H1 (cell line): ENCODE measurements at regions not wholly inside any gene's neighbourhood (a gene's known extent, or its start where the extent isn't known, plus 50 kb on each side); places are given as distances from the start of the nearest gene placed in this dataset.

ENCODE experiments used
- CTCF ChIA-PET: fragments of 300-600 bp; sonication (Branson Sonifier 250); formaldehyde crosslinking; loops from one replicate; lab custom pipeline; 2021; ENCODE audit not compliant: partially characterized antibody; lab: Charles Lee
- POLR2A ChIA-PET: fragments of 300-600 bp; sonication (Branson Sonifier 250); formaldehyde crosslinking; loops from one replicate; lab custom pipeline; 2021; ENCODE audit warnings: inconsistent platforms; ENCODE audit not compliant: partially characterized antibody; lab: Charles Lee
- DNase-seq, 2 experiments: peaks; one replicate each; pipeline versions ENCODE4 v3.0.0 to v3.0.0-alpha.2; 2010 to 2022; ENCODE audit warnings: low spot score in 2 of 2, low read depth in 1 of 2, mixed read lengths in 1 of 2
- FAIRE-seq: peaks from 2 replicates; lab custom pipeline; 2011; peaks lifted over from hg19 to GRCh38; lab: Jason Lieb, UNC
- H2AFZ ChIP-seq: 2 replicates; pipeline ENCODE4 v1.8.1; 2012; ENCODE audit warnings: low read length, inconsistent platforms
- H2AK5ac ChIP-seq: 2 replicates; pipeline ENCODE4 v1.6.1; 2013; ENCODE audit warnings: low read depth, low read length
- H2BK120ac ChIP-seq: replicated peaks from 2 replicates; pipeline ENCODE3; 2013; ENCODE audit warnings: low read depth, low read length, inconsistent platforms
- H2BK12ac ChIP-seq: 2 replicates; pipeline ENCODE4 v1.6.1; 2013; ENCODE audit warnings: low read depth, low read length
- H2BK15ac ChIP-seq: 2 replicates; pipeline ENCODE4 v1.6.1; 2013; ENCODE audit warnings: low read length
- H2BK20ac ChIP-seq: 2 replicates; pipeline ENCODE4 v1.6.1; 2013; ENCODE audit warnings: low read length
- H2BK5ac ChIP-seq: 2 replicates; pipeline ENCODE4 v1.6.1; 2013; ENCODE audit warnings: low read depth, low read length
- H3K14ac ChIP-seq: 2 replicates; pipeline ENCODE4 v1.6.1; 2013; ENCODE audit warnings: inconsistent platforms; ENCODE audit not compliant: insufficient read length
- H3K18ac ChIP-seq: 2 replicates; pipeline ENCODE4 v1.6.1; 2013; ENCODE audit warnings: low read length; ENCODE audit errors: extremely low read depth
- H3K23ac ChIP-seq: 2 replicates; pipeline ENCODE4 v1.6.1; 2013; ENCODE audit warnings: inconsistent platforms; ENCODE audit not compliant: insufficient read length
- H3K23me2 ChIP-seq: 2 replicates; pipeline ENCODE4 v1.6.1; 2013; ENCODE audit warnings: low read depth, low read length
- H3K27ac ChIP-seq: 2 replicates; pipeline ENCODE4 v1.6.1; 2011; ENCODE audit warnings: low read depth, low read length, inconsistent platforms
- H3K27me3 ChIP-seq, 4 experiments: replicated peaks in 1 of 4; 1 replicate in 1 of 4; 2 replicates in 3 of 4; pipeline versions ENCODE4 v1.6.1 to v1.8.1; 2011 to 2013; ENCODE audit warnings: low read length in 3 of 4, mild to moderate bottlenecking in 3 of 4, inconsistent platforms in 2 of 4, mixed read lengths in 2 of 4, moderate library complexity in 1 of 4; ENCODE audit not compliant: control insufficient read depth in 3 of 4, insufficient read depth in 3 of 4; ENCODE audit errors: extremely low read depth in 1 of 4
- H3K36me3 ChIP-seq, 4 experiments: 2 replicates each; pipeline versions ENCODE4 v1.6.1 to v1.8.1; 2011 to 2013; ENCODE audit warnings: mild to moderate bottlenecking in 4 of 4, low read length in 3 of 4, moderate library complexity in 2 of 4, control low read depth in 1 of 4, inconsistent platforms in 1 of 4; ENCODE audit not compliant: insufficient read depth in 4 of 4, control insufficient read depth in 2 of 4
- H3K4ac ChIP-seq: replicated peaks from 2 replicates; pipeline ENCODE3; 2013; ENCODE audit warnings: low read length, low read depth, mixed read lengths, inconsistent platforms; ENCODE audit not compliant: insufficient read length
- H3K4me1 ChIP-seq, 4 experiments: replicated peaks in 1 of 4; 1 replicate in 1 of 4; 2 replicates in 3 of 4; pipeline versions ENCODE4 v1.6.1 to v1.8.1; 2011 to 2013; ENCODE audit warnings: low read length in 3 of 4, inconsistent platforms in 2 of 4, mixed read lengths in 1 of 4; ENCODE audit not compliant: insufficient read depth in 4 of 4, control insufficient read depth in 3 of 4
- H3K4me2 ChIP-seq, 2 experiments: 2 replicates each; pipeline versions ENCODE4 v1.6.1 to v1.8.1; 2011 to 2013; ENCODE audit warnings: low read depth in 2 of 2, low read length in 2 of 2, control low read depth in 1 of 2, inconsistent platforms in 1 of 2, mild to moderate bottlenecking in 1 of 2; ENCODE audit not compliant: insufficient read depth in 1 of 2
- H3K4me3 ChIP-seq, 4 experiments: fragments of 200-600, 300-600 bp in 1 of 4; sonication (generic), shearing (Covaris generic), sonication (Bioruptor Twin) in 1 of 4; 2 replicates each; pipeline versions ENCODE4 v1.5.1 to v1.8.1; 2011 to 2016; ENCODE audit warnings: low read length in 4 of 4, low read depth in 3 of 4, control low read depth in 2 of 4, inconsistent platforms in 2 of 4, mild to moderate bottlenecking in 2 of 4, mixed read lengths in 1 of 4, moderate library complexity in 1 of 4; ENCODE audit not compliant: insufficient read depth in 2 of 4; ENCODE audit errors: extremely low read depth in 1 of 4
- H3K56ac ChIP-seq: replicated peaks from 2 replicates; pipeline ENCODE3; 2013; ENCODE audit warnings: low read depth, mild to moderate bottlenecking, mixed read lengths, low read length, inconsistent platforms; ENCODE audit not compliant: insufficient read length
- H3K79me1 ChIP-seq: 2 replicates; pipeline ENCODE4 v1.6.1; 2013; ENCODE audit warnings: low read depth, low read length, control low read depth
- H3K79me2 ChIP-seq, 2 experiments: 2 replicates each; pipeline versions ENCODE4 v1.6.1 to v1.8.1; 2012 to 2013; ENCODE audit warnings: low read length in 2 of 2, mild to moderate bottlenecking in 2 of 2, inconsistent platforms in 1 of 2; ENCODE audit not compliant: insufficient read depth in 2 of 2, control insufficient read depth in 1 of 2
- H3K9ac ChIP-seq, 4 experiments: replicated peaks in 1 of 4; 1 replicate in 1 of 4; 2 replicates in 3 of 4; pipeline versions ENCODE4 v1.6.1 to v1.8.1; 2011 to 2013; ENCODE audit warnings: low read depth in 3 of 4, low read length in 3 of 4, control low read depth in 2 of 4, mild to moderate bottlenecking in 2 of 4, moderate library complexity in 2 of 4, inconsistent platforms in 1 of 4; ENCODE audit errors: extremely low read depth in 1 of 4
- H3K9me3 ChIP-seq, 2 experiments: 2 replicates each; pipeline versions ENCODE4 v1.6.1 to v1.8.1; 2012 to 2013; ENCODE audit warnings: mild to moderate bottlenecking in 2 of 2, moderate library complexity in 2 of 2, control low read depth in 1 of 2, inconsistent platforms in 1 of 2, low read depth in 1 of 2, low read length in 1 of 2, mixed read lengths in 1 of 2; ENCODE audit not compliant: insufficient read depth in 2 of 2
- H4K20me1 ChIP-seq, 2 experiments: replicated peaks in 1 of 2; 2 replicates each; pipeline versions ENCODE3 to v1.8.1; 2011 to 2013; ENCODE audit warnings: inconsistent platforms in 2 of 2, low read length in 2 of 2, mild to moderate bottlenecking in 1 of 2; ENCODE audit not compliant: insufficient read depth in 2 of 2, control insufficient read depth in 1 of 2
- H4K5ac ChIP-seq: 2 replicates; pipeline ENCODE4 v1.6.1; 2013; ENCODE audit warnings: low read length, low read depth, mixed read lengths, inconsistent platforms; ENCODE audit not compliant: insufficient read length
- H4K8ac ChIP-seq: 2 replicates; pipeline ENCODE4 v1.8.0; 2013; ENCODE audit warnings: mild to moderate bottlenecking, moderate library complexity, low read length, inconsistent platforms; ENCODE audit not compliant: insufficient read depth; ENCODE audit errors: extremely low read depth
- H4K91ac ChIP-seq: replicated peaks from 2 replicates; pipeline ENCODE3; 2013; ENCODE audit warnings: low read length, mixed read lengths, inconsistent platforms; ENCODE audit not compliant: insufficient read length
- EGR1 ChIP-seq: IDR thresholded peaks from 2 replicates; pipeline ENCODE4 v1.6.1; 2011; ENCODE audit warnings: low read depth, low read length, borderline replicate concordance
- KDM4A ChIP-seq: IDR thresholded peaks from one replicate; pipeline ENCODE4 v1.7.1; 2012; ENCODE audit warnings: low read depth, mild to moderate bottlenecking, moderate library complexity, low read length, inconsistent platforms; ENCODE audit not compliant: severe bottlenecking
- PHF8 ChIP-seq: fragments of 200-600 bp; sonication (generic); conservative IDR thresholded peaks from 2 replicates; pipeline ENCODE4 v1.7.1; 2012; ENCODE audit warnings: low read depth, mild to moderate bottlenecking, inconsistent platforms, low read length, moderate library complexity
- RAD21 ChIP-seq, 2 experiments: IDR thresholded peaks in 1 of 2; conservative IDR thresholded peaks in 1 of 2; 2 replicates each; pipeline ENCODE4 v1.6.1; 2011; ENCODE audit warnings: low read depth in 2 of 2, low read length in 2 of 2, improper control_type of control experiment in 1 of 2, inconsistent platforms in 1 of 2, mild to moderate bottlenecking in 1 of 2, moderate library complexity in 1 of 2
- RFX5 ChIP-seq: IDR thresholded peaks from 2 replicates; pipeline ENCODE4 v1.6.1; 2011; ENCODE audit warnings: low read depth, low read length, improper control_type of control experiment, borderline replicate concordance
- YY1 ChIP-seq: IDR thresholded peaks from 2 replicates; pipeline ENCODE4 v1.6.1; 2011; ENCODE audit warnings: low read depth, mild to moderate bottlenecking, low read length
- WGBS, 2 experiments: shearing (Covaris generic) in 1 of 2; methylation state at CpG; one replicate each; pipeline versions ENCODE4 v1.1.6 to v1.1.7; 2013 to 2015; ENCODE audit warnings: low lambda C conversion rate in 2 of 2, mixed read lengths in 2 of 2, inconsistent platforms in 1 of 2, low coverage in 1 of 2, missing lambda C conversion rate in 1 of 2; ENCODE audit not compliant: insufficient replicate concordance in 2 of 2, insufficient coverage in 1 of 2, insufficient read length in 1 of 2; ENCODE audit errors: extremely low coverage in 1 of 2, missing lambda C conversion rate in 1 of 2; 5-methylcytosine and 5-hydroxymethylcytosine counted together

GRCh38 chr7:39816462-39817060 lies 133.5 kb upstream of the CDK13 start:
- H3K9ac ChIP-seq, result no peak overlapping the region
- no peaks in the 10 kb centered on the region for H3K36me3 ChIP-seq

More at GRCh38 chr7:39816462-39817060, 133.5 kb upstream of the CDK13 start:
- POLR2A ChIA-PET, result interaction anchor here (0.6 to 0.8 kb wide), 2 partner anchors 9 to 179 kb away, joined by 3 read pairs; no protein-coding TSS in a partner anchor
- H3K4ac ChIP-seq, result no peak overlapping the region
- no peak overlapping the region for H4K5ac ChIP-seq
- no peaks in the 10 kb centered on the region for H3K23me2 ChIP-seq
- H3K14ac ChIP-seq, result no peak overlapping the region
- no peak overlapping the region for H4K8ac ChIP-seq
- H3K56ac ChIP-seq, result no peak overlapping the region
- peaks cover 0 to 1% (median 0%) of the 10 kb centered on the region in 4 experiments; a peak in 1 of 7 replicates for H3K27me3 ChIP-seq
- TF ChIP-seq YY1 (no peak), RFX5 (no peak), KDM4A (no peak), PHF8 (no peak), RAD21 (IDR thresholded peaks at IDR 0.05 in 1 of 2, conservative IDR thresholded peaks at IDR 0.05 in 1 of 2; ENCODE audit: low read depth in 2 of 2, low read length in 2 of 2) (no peak), EGR1 (no peak)
- CTCF ChIA-PET, result interaction anchor here (0.6 kb wide), 1 partner anchor 13 kb away, joined by 3 read pairs; no protein-coding TSS in a partner anchor
- no peak overlapping the region for H2BK12ac ChIP-seq
- H3K4me1 ChIP-seq, result no peaks in the 10 kb centered on the region
- DNase-seq (no peak), FAIRE-seq (no peak)
- no peak overlapping the region for H2AK5ac ChIP-seq
- H3K4me2 ChIP-seq, result no peak overlapping the region
- no peak overlapping the region for H4K91ac ChIP-seq
- no peak overlapping the region for H2BK20ac ChIP-seq
- H3K18ac ChIP-seq, result no peak overlapping the region
- no peaks in the 10 kb centered on the region for H3K9me3 ChIP-seq
- no peaks in the 10 kb centered on the region for H4K20me1 ChIP-seq
- no peak overlapping the region for H2BK15ac ChIP-seq
- H3K4me3 ChIP-seq, result no peak overlapping the region
- H3K79me1 ChIP-seq, result no peaks in the 10 kb centered on the region
- H3K23ac ChIP-seq, result no peak overlapping the region
- no peak overlapping the region for H2BK120ac ChIP-seq
- no peak overlapping the region for H2AFZ ChIP-seq
- no peak overlapping the region for H2BK5ac ChIP-seq
- H3K79me2 ChIP-seq, result no peaks in the 10 kb centered on the region
- 86% methylated on average over 7 of the region's 7 CpGs; no CpG with 5 or more reads in 1 of the 2 experiments for WGBS, 2 experiments
- H3K27ac ChIP-seq, result no peak overlapping the region
